GM19238 (cell line): ENCODE measurements at regions not wholly inside any gene's neighbourhood (a gene's known extent, or its start where the extent isn't known, plus 50 kb on each side); places are given as distances from the start of the nearest gene placed in this dataset.

Experiments used
- DNase-seq: peaks from one replicate; pipeline ENCODE4 v3.0.0; 2011; ENCODE audit warnings: low spot score; ENCODE audit not compliant: insufficient read length

GRCh38 chr20:11376998-11377397, 540.7 kb upstream of the BTBD3 start:
- DNase-seq, result no peak

GRCh38 chr20:11377761-11378160, 539.9 kb upstream of the BTBD3 start:
- DNase-seq, result no peak

- DNase-seq, result no peak
Observed at GRCh38 chr20:11378252-11378651, 539.4 kb upstream of the BTBD3 start.

- no peak for DNase-seq
Observed at GRCh38 chr20:11379257-11380011, 538.3 kb upstream of the BTBD3 start.

GRCh38 chr20:11380283-11380682, 537.4 kb upstream of the BTBD3 start:
- DNase-seq, result no peak

- no peak for DNase-seq
Observed at GRCh38 chr20:11387189-11387754, 530.4 kb upstream of the BTBD3 start.

- no peak for DNase-seq
Observed at GRCh38 chr20:11389186-11389585, 528.5 kb upstream of the BTBD3 start.

GRCh38 chr20:11391591-11391990, 526.1 kb upstream of the BTBD3 start:
- DNase-seq, result no peak

GRCh38 chr20:11394145-11394833, 523.4 kb upstream of the BTBD3 start:
- DNase-seq, result no peak

GRCh38 chr20:11395581-11395980, 522.1 kb upstream of the BTBD3 start:
- no peak for DNase-seq

GRCh38 chr20:11401988-11402387, 515.7 kb upstream of the BTBD3 start:
- peak; percentile 3 for DNase-seq

- no peak for DNase-seq
Observed at GRCh38 chr20:11403711-11404110, 514.0 kb upstream of the BTBD3 start.

- no peak for DNase-seq
Observed at GRCh38 chr20:11406877-11407276, 510.8 kb upstream of the BTBD3 start.

GRCh38 chr20:11409561-11409960, 508.1 kb upstream of the BTBD3 start:
- DNase-seq, result no peak

GRCh38 chr20:11411765-11412164, 505.9 kb upstream of the BTBD3 start:
- DNase-seq, result no peak

- DNase-seq, result no peak
Observed at GRCh38 chr20:11426948-11427347, 490.7 kb upstream of the BTBD3 start.

- no peak for DNase-seq
Observed at GRCh38 chr20:11429168-11429567, 488.5 kb upstream of the BTBD3 start.

- DNase-seq, result no peak
Observed at GRCh38 chr20:11429889-11430519, 487.7 kb upstream of the BTBD3 start.

GRCh38 chr20:11430652-11431051, 487.0 kb upstream of the BTBD3 start:
- DNase-seq, result no peak

- DNase-seq, result no peak
Observed at GRCh38 chr20:11431621-11432020, 486.1 kb upstream of the BTBD3 start.

GRCh38 chr20:11432407-11432806, 485.3 kb upstream of the BTBD3 start:
- DNase-seq, result no peak
